B cell (primary cell): ENCODE measurements at regions not wholly inside any gene's neighbourhood (a gene's known extent, or its start where the extent isn't known, plus 50 kb on each side); places are given as distances from the start of the nearest gene placed in this dataset.

Source experiments
- ATAC-seq: fragments of 200-7000 bp; cut with Tn5 transposase; one replicate; pipeline ENCODE4 v1.10.0; 2021; ENCODE audit warnings: low read depth, mild to moderate bottlenecking, moderate number of reproducible peaks, moderate library complexity
- CTCF ChIA-PET: fragments of 350-600 bp; sonication (Branson Sonifier 250); formaldehyde crosslinking; loops from one replicate; lab custom pipeline; 2021; ENCODE audit warnings: antibody characterized with exemption, inconsistent platforms; lab: Charles Lee
- POLR2A ChIA-PET: fragments of 350-600 bp; sonication (Branson Sonifier 250); formaldehyde crosslinking; loops from one replicate; lab custom pipeline; 2021; ENCODE audit warnings: antibody characterized with exemption; lab: Charles Lee
- DNase-seq: peaks from one replicate; pipeline ENCODE4 v3.0.0; 2013
- H2AFZ ChIP-seq: 2 replicates; pipeline ENCODE4 v1.6.1; 2012; ENCODE audit warnings: mild to moderate bottlenecking, low read depth, low read length; ENCODE audit not compliant: insufficient read depth, poor library complexity, severe bottlenecking
- H3K27ac ChIP-seq, 2 donors: 1 replicate in 1 of 2; 2 replicates in 1 of 2; pipeline ENCODE4 v1.5.1; 2012 to 2013; ENCODE audit warnings: low read length in 2 of 2, mild to moderate bottlenecking in 2 of 2, moderate library complexity in 1 of 2
- H3K27me3 ChIP-seq, 4 experiments: fragments of 200-600 bp in 1 of 4; sonication (generic) in 1 of 4; replicated peaks in 1 of 4; 1 replicate in 2 of 4; 2 replicates in 2 of 4; pipeline versions ENCODE4 v1.6.1 to v1.7.0; 2013 to 2016; ENCODE audit warnings: low read length in 3 of 4, mild to moderate bottlenecking in 2 of 4, mixed read lengths in 1 of 4, moderate library complexity in 1 of 4; ENCODE audit not compliant: insufficient read depth in 4 of 4, control insufficient read depth in 3 of 4; ENCODE audit errors: control extremely low read depth in 1 of 4
- H3K36me3 ChIP-seq, 2 experiments: replicated peaks in 1 of 2; 1 replicate in 1 of 2; 2 replicates in 1 of 2; pipeline versions ENCODE4 v1.6.1 to v1.7.1; 2013; ENCODE audit warnings: low read length in 1 of 2; ENCODE audit not compliant: insufficient read depth in 2 of 2, control insufficient read depth in 1 of 2; ENCODE audit errors: control extremely low read depth in 1 of 2, extremely low read depth in 1 of 2
- H3K4me1 ChIP-seq, 2 donors: fragments of 200-600 bp in 1 of 2; sonication (generic) in 1 of 2; 1 replicate in 1 of 2; 2 replicates in 1 of 2; pipeline versions ENCODE4 v1.5.1 to v1.6.1; 2013 to 2017; ENCODE audit warnings: low read length in 2 of 2; ENCODE audit not compliant: control insufficient read depth in 2 of 2, insufficient read depth in 2 of 2
- H3K4me2 ChIP-seq: replicated peaks from 2 replicates; pipeline ENCODE3; 2012; ENCODE audit warnings: mild to moderate bottlenecking, low read depth, low read length; ENCODE audit not compliant: poor library complexity, severe bottlenecking
- H3K4me3 ChIP-seq, 5 experiments: fragments of 200-600 bp in 1 of 5; sonication (generic) in 1 of 5; 1 replicate in 3 of 5; 2 replicates in 2 of 5; pipeline versions ENCODE4 v1.5.1 to v1.7.0; 2011 to 2016; ENCODE audit warnings: low read length in 4 of 5, mild to moderate bottlenecking in 4 of 5, low read depth in 2 of 5, control low read depth in 1 of 5, moderate library complexity in 1 of 5; ENCODE audit not compliant: insufficient read depth in 1 of 5; ENCODE audit errors: control extremely low read depth in 1 of 5, extremely low read depth in 1 of 5
- H3K79me2 ChIP-seq: fragments of 200-600 bp; sonication (generic); one replicate; pipeline ENCODE4 v1.6.0; 2016; ENCODE audit warnings: low read length; ENCODE audit not compliant: control insufficient read depth, insufficient read depth
- H3K9ac ChIP-seq: fragments of 200-600 bp; sonication (generic); 2 replicates; pipeline ENCODE4 v1.6.1; 2017; ENCODE audit warnings: mild to moderate bottlenecking, low read length, moderate library complexity
- H3K9me3 ChIP-seq, 3 donors: one replicate each; pipeline versions ENCODE4 v1.6.1 to v1.7.1; 2013; ENCODE audit warnings: low read length in 2 of 3; ENCODE audit not compliant: control insufficient read depth in 2 of 3, insufficient read depth in 1 of 3; ENCODE audit errors: control extremely low read depth in 1 of 3
- H4K20me1 ChIP-seq: 2 replicates; pipeline ENCODE4 v1.6.0; 2012; ENCODE audit warnings: mild to moderate bottlenecking, low read length; ENCODE audit not compliant: insufficient read depth, control insufficient read depth, poor library complexity, severe bottlenecking
- H3K27ac Mint-ChIP-seq: one replicate; pipeline ENCODE4 v1.8.0; 2021; ENCODE audit warnings: mixed read lengths
- H3K27me3 Mint-ChIP-seq: one replicate; pipeline ENCODE4 v1.8.0; 2021; ENCODE audit warnings: mixed read lengths
- H3K4me1 Mint-ChIP-seq: one replicate; pipeline ENCODE4 v1.8.0; 2021; ENCODE audit warnings: mixed read lengths
- H3K4me3 Mint-ChIP-seq: one replicate; pipeline ENCODE4 v1.8.0; 2021; ENCODE audit warnings: mixed read lengths
- H3K9me3 Mint-ChIP-seq: one replicate; pipeline ENCODE4 v1.8.0; 2022; ENCODE audit warnings: mixed read lengths; ENCODE audit not compliant: insufficient read depth
- EZH2 ChIP-seq: IDR thresholded peaks from 2 replicates; pipeline ENCODE4 v1.6.1; 2012; ENCODE audit warnings: borderline replicate concordance, low read depth, mild to moderate bottlenecking, moderate library complexity, low read length; ENCODE audit not compliant: insufficient read depth, poor library complexity, severe bottlenecking
- WGBS: methylation state at CpG from one replicate; pipeline ENCODE4 v1.1.5; 2013; ENCODE audit warnings: missing lambda C conversion rate; ENCODE audit not compliant: insufficient coverage; 5-methylcytosine and 5-hydroxymethylcytosine counted together
- intact Hi-C: fragments of 100-400 bp; cut with micrococcal nuclease; formaldehyde crosslinking; loops from one replicate; pipeline ENCODE4 v1.10.0; 2022
- TF ChIP-seq, protein P1 (sequence below): fragments of 200-600 bp; IDR thresholded peaks from one replicate; pipeline ENCODE4 v1.8.0; 2022; ENCODE audit warnings: antibody characterized with exemption, mild to moderate bottlenecking

DNA sequence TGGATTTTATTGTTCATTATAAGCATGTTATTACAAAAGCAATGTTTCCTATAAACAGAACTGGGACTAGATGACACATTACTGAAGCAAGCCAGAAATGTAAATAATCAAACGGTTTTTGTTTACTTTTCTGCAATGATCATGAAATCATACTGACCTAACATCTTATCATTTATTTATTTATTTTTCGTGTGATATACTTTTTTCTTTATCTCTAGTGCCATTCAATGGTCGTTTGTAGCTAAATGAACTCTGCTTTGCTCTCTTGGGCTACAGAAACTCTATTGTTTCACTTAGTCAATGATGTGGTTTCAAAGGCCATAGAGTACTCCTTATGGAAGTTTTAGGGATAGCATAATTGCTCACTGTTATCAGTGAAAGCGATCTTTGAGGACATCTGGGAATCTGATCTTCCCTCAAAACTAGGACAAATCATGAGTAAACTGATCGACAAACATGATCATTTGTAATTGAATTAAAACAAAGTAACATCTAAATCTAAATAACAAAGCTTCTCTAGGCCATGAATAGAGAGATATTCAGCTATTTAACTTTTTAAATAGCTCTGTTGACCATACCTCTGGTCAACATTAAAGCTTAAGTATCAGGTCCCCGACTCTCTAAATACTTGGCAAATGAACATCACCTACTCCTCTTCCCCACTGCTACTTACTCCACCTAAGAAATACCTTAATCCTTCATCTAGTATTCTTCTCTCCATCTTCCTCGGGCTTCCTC, 933.4 kb downstream of the TFAP2A start:
- no peaks in the 10 kb centered on the region for H3K4me1 Mint-ChIP-seq
- Histone ChIP-seq H2AFZ (no peak overlapping the region), H3K4me2 (no peak overlapping the region), H3K9ac (no peak overlapping the region), H3K27ac (no peak overlapping the region), H3K27me3 (no peaks in the 10 kb centered on the region), H3K4me1 (no peaks in the 10 kb centered on the region), H3K4me3 (no peak overlapping the region), H4K20me1 (no peaks in the 10 kb centered on the region), H3K36me3 (no peaks in the 10 kb centered on the region), H3K9me3 (peaks cover 0 to 4% (median 0%) of the 10 kb centered on the region in 3 donors), H3K79me2 (no peaks in the 10 kb centered on the region)
- intact Hi-C loops = no loop called here
- H3K4me3 Mint-ChIP-seq = no peak overlapping the region
- no peak for DNase-seq
- CTCF ChIA-PET = no interaction called here
- 48% methylated on average over 4 of the region's 7 CpGs for WGBS
- H3K9me3 Mint-ChIP-seq = peaks cover 7% of the 10 kb centered on the region
- no peak for ATAC-seq
- TF ChIP-seq, protein P1, sequence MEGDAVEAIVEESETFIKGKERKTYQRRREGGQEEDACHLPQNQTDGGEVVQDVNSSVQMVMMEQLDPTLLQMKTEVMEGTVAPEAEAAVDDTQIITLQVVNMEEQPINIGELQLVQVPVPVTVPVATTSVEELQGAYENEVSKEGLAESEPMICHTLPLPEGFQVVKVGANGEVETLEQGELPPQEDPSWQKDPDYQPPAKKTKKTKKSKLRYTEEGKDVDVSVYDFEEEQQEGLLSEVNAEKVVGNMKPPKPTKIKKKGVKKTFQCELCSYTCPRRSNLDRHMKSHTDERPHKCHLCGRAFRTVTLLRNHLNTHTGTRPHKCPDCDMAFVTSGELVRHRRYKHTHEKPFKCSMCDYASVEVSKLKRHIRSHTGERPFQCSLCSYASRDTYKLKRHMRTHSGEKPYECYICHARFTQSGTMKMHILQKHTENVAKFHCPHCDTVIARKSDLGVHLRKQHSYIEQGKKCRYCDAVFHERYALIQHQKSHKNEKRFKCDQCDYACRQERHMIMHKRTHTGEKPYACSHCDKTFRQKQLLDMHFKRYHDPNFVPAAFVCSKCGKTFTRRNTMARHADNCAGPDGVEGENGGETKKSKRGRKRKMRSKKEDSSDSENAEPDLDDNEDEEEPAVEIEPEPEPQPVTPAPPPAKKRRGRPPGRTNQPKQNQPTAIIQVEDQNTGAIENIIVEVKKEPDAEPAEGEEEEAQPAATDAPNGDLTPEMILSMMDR = no peak
- no peak for TF ChIP-seq EZH2
- H3K27me3 Mint-ChIP-seq = no peaks in the 10 kb centered on the region
- POLR2A ChIA-PET = no interaction called here
- H3K27ac Mint-ChIP-seq = no peak overlapping the region

DNA sequence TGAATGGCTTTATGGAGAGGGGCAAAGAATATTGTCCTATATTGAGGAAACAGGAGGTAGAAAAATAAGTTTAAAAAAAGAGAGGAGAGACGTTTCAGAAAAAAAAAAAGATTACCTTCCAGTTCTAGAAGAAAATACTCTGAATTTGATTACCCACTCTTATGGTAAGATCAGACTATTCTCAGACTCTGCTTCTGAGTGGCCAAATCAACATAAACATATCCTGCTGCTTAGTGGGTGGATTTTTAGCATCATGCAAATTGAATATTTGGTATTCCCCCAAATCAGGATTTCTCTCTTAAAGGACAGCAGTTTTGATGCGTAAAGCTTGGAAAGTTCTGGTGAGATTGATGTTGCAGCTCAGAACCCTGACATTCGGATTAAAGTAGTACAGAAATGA, 946.6 kb downstream of the TFAP2A start:
- Histone ChIP-seq H3K79me2 (no peaks in the 10 kb centered on the region), H3K9me3 (no peaks in the 10 kb centered on the region), H3K4me1 (no peaks in the 10 kb centered on the region), H3K9ac (no peak overlapping the region), H3K27me3 (no peaks in the 10 kb centered on the region), H4K20me1 (no peaks in the 10 kb centered on the region), H3K36me3 (no peaks in the 10 kb centered on the region), H3K4me3 (no peak overlapping the region), H3K27ac (no peak overlapping the region), H2AFZ (no peak overlapping the region), H3K4me2 (no peak overlapping the region)
- ChIA-PET POLR2A (no interaction called here), CTCF (no interaction called here)
- Mint-ChIP-seq H3K9me3 (no peaks in the 10 kb centered on the region), H3K4me1 (no peaks in the 10 kb centered on the region), H3K27ac (no peak overlapping the region), H3K27me3 (no peaks in the 10 kb centered on the region), H3K4me3 (no peak overlapping the region)
- ATAC-seq (no peak), DNase-seq (no peak)
- 20% methylated on average over 1 of the region's 3 CpGs for WGBS
- TF ChIP-seq, protein P1 = no peak
- no peak for TF ChIP-seq EZH2
- intact Hi-C loops = no loop called here
